NCI-H524 treated with DMSO at 0.1 percent for 48 hours (cell line): ENCODE measurements at regions not wholly inside any gene's neighbourhood (a gene's known extent, or its start where the extent isn't known, plus 50 kb on each side); places are given as distances from the start of the nearest gene placed in this dataset.
"Not testable (repeated sequence)": the region's sequence is repeated elsewhere in the genome, so short reads cannot be mapped to it uniquely, and the experiment has no call there.

Experiments used
- DNase-seq: peaks from one replicate; lab custom pipeline; 2025; lab: John Stamatoyannopoulos, UW

DNA sequence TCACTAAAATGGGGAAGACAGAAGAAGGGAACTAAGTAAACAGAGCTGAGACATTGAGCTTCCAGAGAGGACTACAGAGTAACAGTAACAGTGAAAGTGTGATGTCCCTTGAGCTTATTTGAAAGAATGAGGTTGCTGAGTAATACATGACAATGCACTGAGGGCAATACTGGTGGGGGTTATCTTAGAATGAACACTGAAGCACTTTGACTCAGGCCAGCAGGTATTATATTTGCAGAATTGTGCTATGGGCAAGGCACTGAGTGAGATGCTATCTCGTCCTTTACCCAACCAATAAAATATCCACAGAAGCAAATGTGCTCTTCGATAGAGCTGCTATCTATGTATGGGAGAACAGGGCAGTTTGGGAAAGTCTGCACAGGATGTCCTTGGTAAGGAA, 133.2 kb downstream of the DISP1 start:
- DNase-seq = no peak

DNA sequence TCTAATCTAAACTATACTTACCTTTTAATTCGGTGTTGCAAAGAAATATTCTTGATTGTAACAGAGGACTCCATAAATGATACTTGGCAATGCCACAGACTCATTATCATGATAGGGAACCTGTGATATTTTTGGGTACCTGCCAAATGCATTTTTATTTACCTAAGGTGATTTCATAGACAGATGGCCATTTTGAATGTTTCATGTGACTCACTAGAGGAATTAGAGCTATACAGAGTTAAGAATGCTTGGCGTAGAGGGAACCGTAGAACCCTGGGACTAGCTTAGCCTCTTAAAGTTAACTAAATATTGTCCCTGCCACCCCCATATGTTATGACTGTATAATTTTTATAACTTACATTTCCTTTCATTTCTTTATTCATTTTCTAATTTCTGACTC, 136.1 kb downstream of the DISP1 start:
- DNase-seq = peak; percentile 1

DNA sequence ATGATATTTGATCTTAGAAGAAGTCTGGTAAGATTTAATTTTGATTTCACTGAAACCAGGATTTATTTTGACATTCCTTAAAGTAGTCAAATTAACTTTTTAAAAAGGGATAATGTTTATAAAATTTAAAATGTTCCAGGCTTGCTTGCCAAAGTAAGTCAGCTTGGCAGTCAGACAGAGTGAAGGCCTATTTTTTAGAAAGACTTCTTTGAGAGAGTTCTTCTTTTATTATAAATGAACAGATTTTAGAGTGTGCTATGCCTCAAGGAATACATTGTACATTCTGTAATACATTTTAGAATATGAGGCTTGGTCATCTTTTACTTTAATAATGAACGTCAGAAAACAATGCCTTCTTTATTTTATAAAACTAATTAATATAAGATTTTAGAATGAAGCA, 138.7 kb downstream of the DISP1 start:
- no peak for DNase-seq

DNA sequence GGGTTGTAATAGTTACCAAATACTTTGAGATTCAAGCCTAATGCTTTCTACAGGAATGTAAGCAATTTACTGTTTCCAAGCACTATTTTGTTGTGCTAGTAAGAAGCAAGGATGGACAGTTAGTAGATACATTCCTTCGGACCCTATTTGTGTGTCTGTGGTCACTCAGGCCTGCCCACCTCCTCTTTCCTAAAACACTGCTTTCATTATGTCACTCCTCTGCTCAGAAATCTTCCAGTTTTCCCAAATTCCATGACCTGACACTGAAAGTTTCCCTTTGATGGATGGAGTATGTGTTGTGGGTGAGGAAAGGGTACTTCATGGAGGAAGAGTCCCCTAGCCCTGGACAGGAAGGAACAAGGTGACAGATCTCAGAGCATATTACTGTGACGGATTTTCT, 141.1 kb downstream of the DISP1 start:
- no peak for DNase-seq

DNA sequence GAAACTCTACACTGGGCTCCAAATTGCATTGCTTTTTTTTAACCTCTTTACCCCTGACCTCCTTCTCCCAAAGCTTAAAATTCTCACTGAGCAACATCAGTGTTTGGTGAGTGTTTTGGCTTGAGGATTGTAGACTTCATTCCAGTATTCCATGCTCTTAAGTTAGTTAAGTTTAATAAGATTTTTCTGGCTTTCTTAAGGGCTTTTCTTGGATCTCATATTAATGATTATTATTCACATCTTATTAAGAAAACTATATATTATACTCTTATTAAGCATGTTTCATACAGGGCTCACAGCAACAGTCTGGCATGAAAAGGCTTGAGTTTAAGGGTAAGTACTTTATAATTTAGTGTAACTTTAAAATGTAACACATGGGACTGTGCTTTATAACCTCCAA, 141.8 kb downstream of the DISP1 start:
- no peak for DNase-seq

DNA sequence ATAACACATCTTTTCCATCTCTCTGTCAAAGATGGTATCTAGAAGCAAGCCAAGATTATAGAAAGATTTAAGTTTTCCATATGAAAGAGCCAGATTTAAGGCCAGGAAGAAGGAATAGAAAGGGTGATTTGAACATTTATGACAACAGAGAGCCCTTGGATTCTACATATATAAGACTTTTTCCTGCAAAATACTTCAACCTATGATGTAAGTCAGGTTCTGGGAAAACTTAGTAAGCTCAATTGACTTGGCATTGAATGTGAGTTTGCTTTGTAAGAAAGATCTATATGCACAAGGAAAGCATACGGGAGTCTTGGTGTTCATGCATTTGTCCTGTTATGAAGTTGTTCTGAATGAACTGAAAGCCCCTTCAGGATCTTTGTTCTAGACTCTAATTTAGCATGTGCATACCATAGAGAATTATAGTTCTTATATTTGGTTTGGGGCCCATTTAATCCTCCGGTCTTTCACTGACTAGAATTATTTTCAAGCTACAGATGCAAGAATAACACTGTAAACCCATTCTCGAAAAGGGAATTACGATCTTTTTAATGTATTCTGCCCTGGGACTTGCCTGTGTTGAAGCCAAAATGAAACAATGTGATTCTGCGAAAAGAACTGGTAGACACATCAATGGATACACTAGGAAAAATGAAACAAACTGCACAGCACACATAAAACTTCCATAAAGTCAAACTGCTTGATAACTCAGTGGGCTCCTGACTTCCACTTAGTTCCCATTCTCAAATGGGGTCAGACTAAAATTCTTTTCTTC, 152.8 kb downstream of the DISP1 start:
- DNase-seq = no peak

DNA sequence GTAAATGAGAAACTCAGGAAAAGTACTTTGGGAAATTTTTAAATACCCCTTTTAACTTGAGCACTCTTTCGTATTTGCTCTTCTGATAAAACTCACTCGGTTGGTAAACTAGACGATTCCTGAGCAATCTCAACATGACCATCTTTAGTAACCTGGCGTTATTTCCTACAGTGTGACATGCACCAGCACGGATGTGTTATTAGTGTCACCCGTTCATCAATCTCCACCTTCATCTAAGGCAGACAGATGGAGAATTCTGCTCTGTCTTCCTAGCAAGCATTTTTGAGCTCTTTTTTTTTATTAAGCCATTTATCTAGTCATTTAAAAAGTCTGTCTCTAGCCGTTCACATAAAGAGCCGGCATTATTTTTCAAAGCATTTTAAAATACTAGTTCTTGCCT, 155.2 kb downstream of the DISP1 start:
- no peak for DNase-seq

DNA sequence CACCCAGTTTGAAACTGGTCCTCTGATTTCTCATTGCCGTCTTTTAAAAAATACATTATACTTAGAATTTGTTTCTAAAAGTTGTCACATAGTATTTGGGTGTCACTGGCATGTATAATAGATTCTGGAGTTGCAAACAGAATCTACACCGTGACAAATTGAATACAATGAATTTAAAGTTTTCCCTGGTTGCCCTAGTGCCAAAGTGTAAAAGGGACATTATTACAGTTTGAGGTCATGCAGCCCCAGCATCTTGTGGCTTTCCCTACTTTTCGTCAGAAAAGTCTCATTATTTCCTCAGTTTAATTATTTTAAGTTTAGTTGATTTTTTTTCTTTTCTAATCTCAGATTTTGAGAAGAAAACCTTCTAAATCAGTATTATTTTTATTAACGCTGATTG, 155.9 kb downstream of the DISP1 start:
- DNase-seq = no peak

DNA sequence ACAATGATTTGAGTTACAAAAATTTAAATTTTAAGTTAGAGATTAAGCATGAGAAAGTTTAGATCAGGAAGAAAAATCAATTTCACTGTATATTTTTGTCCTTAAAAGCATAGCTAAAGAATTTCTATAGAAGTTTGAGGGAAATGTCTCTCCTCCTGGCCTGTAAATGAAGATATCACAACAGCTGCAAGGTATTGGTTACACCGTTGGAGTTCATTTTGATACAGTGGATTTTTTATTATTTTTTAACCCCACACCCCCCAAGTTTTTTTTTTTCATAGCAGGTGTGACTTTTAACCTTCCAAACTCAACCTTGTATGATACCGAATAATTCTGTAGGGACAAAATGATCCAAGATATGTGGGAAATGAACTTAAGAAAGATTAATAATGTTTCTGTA, 156.3 kb downstream of the DISP1 start:
- no peak for DNase-seq

DNA sequence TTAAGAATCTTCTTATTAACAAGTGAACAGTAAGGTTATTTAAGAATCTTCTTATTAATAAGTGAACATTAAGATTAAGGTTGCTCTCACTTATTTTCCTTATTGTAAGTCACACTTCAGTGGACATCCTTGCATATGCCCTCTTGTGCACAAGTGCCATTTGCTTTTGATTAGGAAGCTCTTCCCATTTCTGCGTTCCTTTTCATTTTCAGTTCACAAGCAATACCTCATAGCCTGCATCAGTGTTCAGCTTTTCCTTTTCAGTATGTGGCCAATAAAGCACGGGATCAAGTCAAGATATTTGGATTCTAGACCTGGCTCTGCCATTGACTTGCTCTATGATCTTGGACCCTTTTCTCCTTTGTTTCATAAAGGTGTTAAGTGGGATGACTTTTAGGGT, 158.7 kb downstream of the DISP1 start:
- no peak for DNase-seq

DNA sequence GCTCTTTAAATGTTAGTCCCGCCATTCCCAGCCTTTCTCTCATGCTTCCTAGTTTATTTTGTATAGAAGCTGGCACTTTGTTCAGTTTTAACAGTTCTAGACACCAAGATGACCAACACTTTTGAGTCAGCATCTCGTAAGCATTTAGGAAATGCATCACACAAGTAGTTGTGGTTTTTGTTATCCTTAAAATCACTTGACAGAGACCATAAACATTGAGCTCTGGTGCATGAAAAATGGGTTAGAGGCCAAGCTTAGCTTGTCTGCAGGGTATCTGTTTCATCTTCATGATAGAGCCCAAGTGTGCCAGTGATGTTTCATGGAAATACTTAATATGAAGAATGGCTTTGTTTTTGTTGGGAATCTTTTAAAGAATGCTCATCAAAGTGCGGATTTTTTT, 159.7 kb downstream of the DISP1 start:
- no peak for DNase-seq

DNA sequence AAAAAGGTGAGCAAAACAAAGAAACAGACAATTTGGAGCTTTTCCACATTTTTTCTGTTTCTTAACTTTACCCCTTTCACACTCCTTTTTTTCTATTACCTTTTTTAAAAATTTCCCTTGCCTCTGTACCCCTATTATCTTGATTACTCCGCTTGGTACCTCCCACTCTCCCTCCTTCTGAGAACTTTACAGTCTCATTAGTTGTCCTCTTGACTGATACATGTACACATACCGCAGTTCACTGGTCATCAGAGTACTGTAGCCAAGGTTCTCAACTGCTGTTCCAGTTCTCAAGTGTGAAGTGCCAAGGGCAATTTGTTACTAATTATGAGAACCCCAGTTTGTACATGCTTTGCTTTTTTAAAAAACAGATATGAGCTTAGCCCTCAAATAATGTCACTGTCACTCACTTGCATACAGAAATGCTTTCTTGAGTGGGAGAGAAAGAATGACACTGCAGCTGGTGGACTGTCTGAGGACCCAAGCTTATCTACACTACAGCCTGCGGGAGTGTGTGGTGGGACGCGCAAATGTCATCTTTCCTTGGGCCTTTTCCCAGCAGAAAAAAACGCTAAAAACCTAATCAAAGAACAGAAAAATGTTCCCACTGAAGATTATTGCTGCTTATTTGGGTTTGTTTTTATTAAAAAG, 160.8 kb downstream of the DISP1 start:
- no peak for DNase-seq

DNA sequence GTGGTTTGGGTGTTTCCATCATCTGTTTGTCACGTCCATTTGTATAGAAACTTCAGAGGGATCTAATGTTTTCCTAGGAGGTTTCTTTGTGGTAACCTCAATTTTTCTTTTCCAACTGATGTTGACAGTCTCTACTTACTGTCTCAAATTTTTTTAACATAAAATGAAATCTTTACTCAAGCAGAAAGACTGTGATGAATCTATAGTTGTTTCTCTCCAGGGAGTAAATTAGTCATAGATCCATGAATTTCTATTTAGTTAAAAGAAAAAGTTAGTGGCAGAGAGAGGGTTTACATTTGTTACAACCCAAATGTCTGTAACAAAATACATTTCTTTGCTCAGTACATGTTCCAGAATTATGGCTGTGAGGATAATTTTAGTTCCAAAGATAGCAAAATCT, 161.6 kb downstream of the DISP1 start:
- DNase-seq = no peak

DNA sequence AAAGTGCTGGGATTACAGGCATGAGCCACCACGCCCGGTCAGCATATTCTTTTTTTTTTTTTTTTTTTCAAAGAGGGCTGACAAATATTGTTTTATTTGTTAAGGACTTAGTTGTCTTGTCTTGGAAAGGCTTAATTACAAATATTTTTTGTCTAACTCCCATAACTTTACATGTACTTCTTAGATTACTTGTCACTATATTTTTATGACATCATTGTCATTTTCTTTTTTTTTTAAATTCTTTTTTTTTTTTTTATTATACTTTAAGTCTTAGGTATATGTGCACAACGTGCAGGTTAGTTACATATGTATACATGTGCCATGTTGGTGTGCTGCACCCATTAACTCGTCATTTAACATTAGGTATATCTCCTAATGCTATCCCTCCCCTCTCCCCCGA, 162.5 kb downstream of the DISP1 start:
- not testable (repeated sequence) for DNase-seq

DNA sequence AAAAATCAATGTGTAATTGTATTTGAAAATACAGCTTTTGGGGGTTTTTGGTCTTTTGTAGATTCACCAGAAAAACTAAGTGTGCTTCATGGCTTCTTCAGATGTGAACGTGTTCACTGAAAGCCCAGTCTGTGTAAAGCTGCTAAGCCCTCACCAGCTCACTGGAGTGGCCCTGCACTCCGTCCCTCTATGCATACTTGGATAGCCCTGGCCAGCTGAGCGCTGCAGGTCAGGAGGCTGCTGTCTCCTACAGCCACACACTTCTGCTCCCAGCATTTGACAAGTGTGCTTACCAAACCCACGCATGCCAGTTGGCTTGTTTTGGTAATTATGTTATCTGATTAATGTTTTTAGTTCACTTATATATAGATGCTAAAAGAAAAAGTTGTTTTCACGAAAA, 163.5 kb downstream of the TLR5 start:
- DNase-seq = no peak

DNA sequence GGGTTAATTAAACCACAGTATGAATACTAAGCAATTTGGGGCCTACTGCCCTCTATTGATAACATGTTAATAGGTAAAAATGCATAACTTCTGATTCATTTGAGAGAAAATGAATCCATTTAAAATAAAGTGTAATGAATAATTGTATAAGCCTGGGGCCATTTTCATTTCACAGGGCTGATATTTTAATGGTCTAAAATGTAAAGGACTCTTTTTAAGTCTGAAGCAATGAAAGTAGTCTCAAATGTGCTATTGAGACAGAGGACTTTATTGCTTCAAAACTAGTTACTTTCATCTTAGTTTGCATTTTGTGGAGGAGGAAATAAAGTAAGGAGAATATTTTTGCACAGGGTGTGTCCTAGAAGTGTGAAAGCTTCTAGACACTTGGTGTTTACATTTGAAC, 155.4 kb downstream of the TLR5 start:
- DNase-seq = no peak

DNA sequence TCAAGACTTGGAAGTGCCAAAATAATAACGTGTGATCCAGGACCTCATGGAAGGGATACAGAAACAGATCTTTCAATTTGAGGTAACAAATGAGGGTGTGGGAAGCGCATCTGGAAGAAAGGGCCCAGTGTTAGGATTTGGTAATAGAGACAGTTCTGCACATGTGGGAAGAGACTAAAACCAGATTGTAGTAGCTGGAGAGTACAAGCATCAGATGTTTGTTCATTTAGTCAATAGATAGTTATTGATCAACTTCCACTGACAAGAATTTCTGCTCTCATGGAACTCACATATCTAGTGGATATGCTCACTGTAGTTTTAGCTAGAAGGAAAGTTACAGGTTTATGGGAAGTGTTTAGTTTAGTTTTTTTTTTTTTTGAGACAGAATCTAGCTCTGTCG, 153.6 kb downstream of the TLR5 start:
- no peak for DNase-seq

DNA sequence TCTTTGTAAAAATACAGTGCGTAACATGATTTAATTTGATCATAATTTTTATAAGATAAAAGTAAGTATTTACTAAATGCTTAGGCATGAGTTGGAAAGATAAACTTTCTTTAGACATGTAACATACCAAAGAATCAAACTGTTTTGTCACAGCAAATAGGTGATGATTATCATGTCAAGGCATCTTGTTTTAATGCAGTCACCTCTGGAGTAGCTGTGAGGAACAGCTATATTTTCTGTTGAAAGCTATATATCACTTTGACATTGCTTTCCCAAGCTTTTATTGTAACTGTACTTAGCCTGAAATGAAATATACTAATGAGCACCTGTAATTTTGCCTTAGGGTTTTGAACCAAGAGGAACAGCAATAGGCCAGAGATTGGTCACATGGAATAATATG, 151.9 kb downstream of the TLR5 start:
- no peak for DNase-seq

DNA sequence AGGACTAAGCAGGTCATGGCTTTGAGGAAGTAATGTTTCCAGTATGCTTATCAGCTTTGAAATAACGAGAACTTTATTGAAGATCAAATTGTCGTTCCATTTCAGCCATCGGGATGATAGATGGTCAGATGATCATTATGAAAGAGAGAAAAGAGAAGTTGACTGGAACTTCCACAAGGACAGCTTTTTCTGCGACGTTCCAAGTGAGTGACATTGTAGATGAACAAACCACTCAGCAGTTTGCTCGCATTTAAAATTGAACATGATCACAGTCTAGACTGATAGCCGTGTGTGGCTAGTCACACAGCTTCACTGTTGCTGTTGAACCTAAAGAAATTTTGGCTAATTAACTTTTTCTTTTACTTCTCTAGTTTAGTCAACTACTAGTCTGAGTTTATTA, 151.1 kb downstream of the TLR5 start:
- DNase-seq = no peak

DNA sequence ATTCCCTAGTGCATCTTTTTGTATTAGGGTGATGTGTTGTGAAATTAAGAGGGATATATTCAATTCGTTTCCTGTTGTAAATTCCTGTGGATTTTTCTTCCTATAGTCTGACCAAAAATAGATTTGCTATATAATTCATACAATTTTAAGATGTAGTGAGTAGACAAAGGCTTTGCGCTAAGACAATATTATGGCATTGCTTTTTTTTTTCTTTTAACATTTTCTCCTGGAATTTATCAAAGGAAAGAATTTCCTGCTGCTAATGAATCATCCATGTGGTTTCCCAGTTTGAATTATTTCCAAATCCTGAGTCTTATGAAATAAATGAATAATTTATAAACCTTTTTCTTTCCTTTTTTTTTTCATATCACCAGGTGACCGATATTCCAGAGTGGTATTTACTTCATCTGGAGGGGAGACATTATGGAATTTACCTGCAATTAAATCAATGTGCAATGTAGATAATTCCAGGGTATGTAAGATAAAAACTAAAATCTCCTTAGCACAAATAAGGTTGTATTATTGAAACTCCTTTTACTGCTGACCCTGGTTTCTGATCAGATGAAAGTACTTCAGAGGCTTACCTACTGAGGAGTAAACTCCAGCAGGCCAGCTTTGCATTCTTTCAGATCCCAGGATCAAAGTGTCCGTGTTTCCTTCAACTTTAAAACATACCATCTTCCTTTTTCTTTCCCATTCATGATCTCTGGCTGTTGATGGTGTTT, 148.4 kb downstream of the TLR5 start:
- DNase-seq = no peak

DNA sequence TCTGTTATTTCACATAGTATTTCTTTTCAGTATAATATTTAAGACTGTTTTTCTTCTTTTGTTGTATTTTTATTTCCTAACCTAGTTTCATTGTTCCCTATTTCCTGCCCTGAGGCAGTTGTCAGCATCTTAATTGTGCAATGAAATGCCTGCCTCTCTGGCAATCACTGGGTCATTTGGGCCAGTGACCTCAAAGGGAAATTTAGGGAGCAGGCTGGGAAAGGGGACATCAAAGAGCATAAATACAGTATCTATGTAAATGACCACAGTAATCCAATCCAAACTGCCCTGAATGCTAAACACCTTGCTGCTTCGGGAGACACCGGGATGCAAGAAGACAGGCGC, 147.8 kb downstream of the TLR5 start:
- no peak for DNase-seq

DNA sequence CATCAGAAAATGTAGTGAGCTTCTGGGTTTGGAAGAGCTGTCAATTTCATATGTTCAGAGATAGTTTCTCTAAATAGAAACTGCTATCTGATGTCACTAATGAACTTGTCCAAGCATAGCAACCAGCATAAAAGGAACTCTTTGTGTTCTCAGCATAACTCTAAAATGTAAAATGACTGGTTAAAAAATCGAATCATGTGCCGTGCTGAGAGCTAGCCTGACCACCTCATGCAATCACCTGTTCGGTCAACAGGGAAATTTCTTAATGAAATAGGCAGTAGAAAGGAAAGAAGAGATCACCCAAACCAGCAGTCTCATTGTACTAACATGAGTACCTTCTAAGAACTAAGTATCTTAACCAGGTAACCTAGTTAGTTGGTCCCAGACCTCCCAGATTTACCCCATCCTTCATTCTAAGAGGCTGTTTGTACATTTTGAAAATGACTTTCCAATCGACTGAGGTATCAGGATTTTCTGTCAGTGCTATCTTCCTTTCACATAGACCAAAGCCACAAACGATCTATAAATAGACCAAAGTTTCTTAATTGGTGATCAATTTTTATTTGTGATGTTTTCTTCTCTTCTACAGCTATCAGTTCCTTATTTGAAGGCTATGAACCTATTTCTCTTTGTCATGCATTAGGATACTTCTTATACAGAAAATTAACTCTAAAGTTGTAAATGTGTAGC, 147.3 kb downstream of the TLR5 start:
- no peak for DNase-seq
